GM23338 (cell line): ENCODE measurements at regions not wholly inside any gene's neighbourhood (a gene's known extent, or its start where the extent isn't known, plus 50 kb on each side); places are given as distances from the start of the nearest gene placed in this dataset.

Experiments
- ATAC-seq: fragments of 200-7000 bp; cut with Tn5 transposase; 3 replicates; pipeline ENCODE4 v1.9.1; 2020
- DNase-seq: peaks from one replicate; pipeline ENCODE4 v3.0.0-alpha.2; 2015; ENCODE audit warnings: low spot score
- H2AFZ ChIP-seq: fragments of 200-600 bp; sonication (generic); 2 replicates; pipeline ENCODE4 v1.8.0; 2016; ENCODE audit warnings: antibody characterized with exemption, mild to moderate bottlenecking, moderate library complexity
- H3F3A ChIP-seq: fragments of 200-600 bp; sonication (generic); replicated peaks from 2 replicates; pipeline ENCODE4 v1.8.0; 2017; ENCODE audit warnings: antibody characterized with exemption, mixed run types, low read depth
- H3K27ac ChIP-seq: fragments of 200-600 bp; sonication (generic); 2 replicates; pipeline ENCODE4 v1.6.1; 2016; ENCODE audit warnings: low read depth
- H3K27me3 ChIP-seq: fragments of 200-600 bp; sonication (generic); 2 replicates; pipeline ENCODE4 v1.8.0; 2016; ENCODE audit warnings: mild to moderate bottlenecking, mixed run types, moderate library complexity; ENCODE audit not compliant: insufficient read depth
- H3K36me3 ChIP-seq: fragments of 200-600 bp; sonication (generic); 2 replicates; pipeline ENCODE4 v1.8.0; 2016; ENCODE audit warnings: mild to moderate bottlenecking; ENCODE audit not compliant: insufficient read depth
- H3K4me1 ChIP-seq: fragments of 200-600 bp; sonication (generic); 2 replicates; pipeline ENCODE4 v1.8.0; 2016; ENCODE audit warnings: mild to moderate bottlenecking, moderate library complexity; ENCODE audit not compliant: insufficient read depth
- H3K4me2 ChIP-seq: fragments of 200-600 bp; sonication (generic); 2 replicates; pipeline ENCODE4 v1.7.1; 2017; ENCODE audit warnings: mixed run types
- H3K4me3 ChIP-seq: fragments of 200-600 bp; sonication (generic); 2 replicates; pipeline ENCODE4 v1.6.1; 2016; ENCODE audit warnings: mixed run types
- H3K79me2 ChIP-seq: fragments of 200-600 bp; sonication (generic); replicated peaks from 2 replicates; pipeline ENCODE4 v1.8.0; 2017; ENCODE audit warnings: mild to moderate bottlenecking; ENCODE audit not compliant: insufficient read depth
- H3K9me2 ChIP-seq: fragments of 200-600 bp; sonication (generic); 2 replicates; pipeline ENCODE4 v1.8.0; 2017; ENCODE audit not compliant: insufficient read depth
- H4K20me1 ChIP-seq: fragments of 200-600 bp; sonication (generic); replicated peaks from 2 replicates; pipeline ENCODE4 v1.8.0; 2017; ENCODE audit warnings: mild to moderate bottlenecking; ENCODE audit not compliant: insufficient read depth
- H3K27ac Mint-ChIP-seq: 2 replicates; pipeline ENCODE4 v1.8.0; 2020; ENCODE audit warnings: inconsistent platforms, mild to moderate bottlenecking, moderate library complexity, mixed read lengths
- H3K27me3 Mint-ChIP-seq: 3 replicates; pipeline ENCODE4 v1.8.0; 2022; ENCODE audit warnings: low read depth, mild to moderate bottlenecking, moderate library complexity, mixed read lengths, inconsistent platforms; ENCODE audit not compliant: insufficient read depth, poor library complexity
- H3K36me3 Mint-ChIP-seq: 3 replicates; pipeline ENCODE4 v1.8.0; 2021; ENCODE audit warnings: low read depth, mild to moderate bottlenecking, inconsistent platforms, moderate library complexity, mixed read lengths
- H3K4me1 Mint-ChIP-seq: 3 replicates; pipeline ENCODE4 v1.8.0; 2020; ENCODE audit warnings: mild to moderate bottlenecking, inconsistent platforms, mixed read lengths
- H3K4me3 Mint-ChIP-seq: 3 replicates; pipeline ENCODE4 v1.8.0; 2021; ENCODE audit warnings: moderate library complexity, mild to moderate bottlenecking, inconsistent platforms, mixed read lengths
- H3K9me3 Mint-ChIP-seq: 3 replicates; pipeline ENCODE4 v1.8.0; 2020; ENCODE audit warnings: moderate library complexity, mild to moderate bottlenecking, inconsistent platforms, mixed read lengths
- CREB1 ChIP-seq: fragments of 250-450 bp; sonication (Bioruptor Pico); IDR thresholded peaks from 2 replicates; pipeline ENCODE4 v1.5.0; 2020; ENCODE audit warnings: low read depth, mild to moderate bottlenecking, moderate library complexity
- CTCF ChIP-seq, 2 experiments: fragments of 200-600 bp in 1 of 2; sonication (generic) in 1 of 2; conservative IDR thresholded peaks; 2 replicates each; pipeline versions ENCODE4 v1.5.1 to v1.6.1; 2016 to 2017; ENCODE audit warnings: antibody characterized with exemption in 2 of 2, low read depth in 2 of 2, mild to moderate bottlenecking in 2 of 2, moderate library complexity in 1 of 2
- ETS1 ChIP-seq: IDR thresholded peaks from 2 replicates; pipeline ENCODE4 v1.6.1; 2016; ENCODE audit warnings: antibody characterized with exemption
- EZH2 ChIP-seq: fragments of 200-600 bp; sonication (generic); IDR thresholded peaks from one replicate; pipeline ENCODE4 v1.8.0; 2017; ENCODE audit warnings: antibody characterized with exemption, mild to moderate bottlenecking, low read depth; ENCODE audit not compliant: unreplicated experiment
- EZH2phosphoT487 ChIP-seq: fragments of 200-600 bp; sonication (generic); IDR thresholded peaks from one replicate; pipeline ENCODE4 v1.8.1; 2018; ENCODE audit warnings: antibody characterized with exemption; ENCODE audit not compliant: unreplicated experiment
- JUNB ChIP-seq: IDR thresholded peaks from one replicate; pipeline ENCODE4 v1.6.1; 2016; ENCODE audit warnings: antibody characterized with exemption; ENCODE audit not compliant: unreplicated experiment
- NANOG ChIP-seq: IDR thresholded peaks from 2 replicates; pipeline ENCODE4 v1.6.1; 2016; ENCODE audit warnings: antibody characterized with exemption, borderline replicate concordance
- POLR2AphosphoS5 ChIP-seq: IDR thresholded peaks from 2 replicates; pipeline ENCODE4 v1.6.1; 2016; ENCODE audit warnings: antibody characterized with exemption, low read depth
- REST ChIP-seq: IDR thresholded peaks from one replicate; pipeline ENCODE4 v1.6.1; 2018; ENCODE audit warnings: antibody characterized with exemption; ENCODE audit not compliant: unreplicated experiment
- STAT1 ChIP-seq: IDR thresholded peaks from one replicate; pipeline ENCODE4 v1.6.1; 2016; ENCODE audit warnings: antibody characterized with exemption; ENCODE audit not compliant: unreplicated experiment
- ZNF114 ChIP-seq: fragments of 250-450 bp; sonication (Bioruptor Pico); IDR thresholded peaks from 2 replicates; pipeline ENCODE4 v1.5.0; 2020; ENCODE audit warnings: mild to moderate bottlenecking, moderate library complexity
- ZNF331 ChIP-seq: fragments of 250-450 bp; sonication (Bioruptor Pico); IDR thresholded peaks from 2 replicates; pipeline ENCODE4 v1.5.0; 2020; ENCODE audit warnings: low read depth, mild to moderate bottlenecking, moderate library complexity
- ZNF462 ChIP-seq: fragments of 250-450 bp; sonication (Bioruptor Pico); IDR thresholded peaks from 2 replicates; pipeline ENCODE4 v1.5.0; 2020; ENCODE audit warnings: mild to moderate bottlenecking, moderate library complexity

DNA sequence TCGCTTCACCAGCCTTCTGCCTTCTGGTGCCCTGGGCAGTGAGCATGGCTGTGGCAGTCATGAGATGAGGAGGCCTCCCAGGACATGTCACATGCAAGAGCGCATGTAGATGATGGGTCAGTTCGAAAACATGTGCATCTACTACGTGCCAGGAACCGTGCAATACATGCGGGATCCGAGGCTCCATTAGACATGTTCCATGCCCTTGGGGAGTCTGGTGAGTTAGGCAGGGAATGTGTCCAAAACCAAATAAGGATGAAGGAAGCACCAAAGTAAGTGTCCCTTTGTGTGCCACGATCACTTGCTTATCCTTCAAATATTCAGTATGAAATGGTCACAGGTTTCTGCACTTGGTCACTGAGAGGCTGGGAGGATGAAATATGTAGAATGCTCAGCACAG lies 223.3 kb downstream of the RBM19 start:
- H3K4me2 ChIP-seq = no peak overlapping the region
- no peak for TF ChIP-seq CREB1
- TF ChIP-seq POLR2AphosphoS5 = no peak
- no peak for TF ChIP-seq EZH2
- no peak for TF ChIP-seq ZNF331 (CRISPR knock-in tag)
- no peak for TF ChIP-seq CTCF (conservative IDR thresholded peaks at IDR 0.05; ENCODE audit: low read depth in 2 of 2)
- TF ChIP-seq JUNB = no peak
- TF ChIP-seq ZNF114 = no peak
- TF ChIP-seq ETS1 = no peak
- TF ChIP-seq STAT1 = no peak
- no peak for TF ChIP-seq EZH2phosphoT487
- no peak for TF ChIP-seq NANOG
- no peak for TF ChIP-seq ZNF462 (CRISPR knock-in tag)
- no peak for TF ChIP-seq REST
- no peaks in the 10 kb centered on the region for H3F3A ChIP-seq
- H3K27ac Mint-ChIP-seq = no peak overlapping the region
- no peak overlapping the region for H3K27ac ChIP-seq
- H3K4me1 ChIP-seq = no peaks in the 10 kb centered on the region
- H3K9me2 ChIP-seq = peaks cover 13% of the 10 kb centered on the region
- DNase-seq (no peak), ATAC-seq (no peak)
- H3K4me3 ChIP-seq = no peak overlapping the region
- H2AFZ ChIP-seq = no peak overlapping the region
- no peaks in the 10 kb centered on the region for H3K36me3 ChIP-seq
- H3K9me3 Mint-ChIP-seq = no peaks in the 10 kb centered on the region; the same call in 2 of the 3 replicates
- H3K4me1 Mint-ChIP-seq = no peaks in the 10 kb centered on the region
- no peak overlapping the region for H3K4me3 Mint-ChIP-seq
- H3K79me2 ChIP-seq = no peaks in the 10 kb centered on the region
- H4K20me1 ChIP-seq = no peaks in the 10 kb centered on the region
- no peaks in the 10 kb centered on the region for H3K36me3 Mint-ChIP-seq
- H3K27me3 Mint-ChIP-seq = peaks cover 7% of the 10 kb centered on the region
- peaks cover 14% of the 10 kb centered on the region; the same call in 1 of the 2 replicates for H3K27me3 ChIP-seq
